ENCODE measurements at regions not wholly inside any gene's neighbourhood (a gene's known extent, or its start where the extent isn't known, plus 50 kb on each side); places are given as distances from the start of the nearest gene placed in this dataset.
"Not testable (repeated sequence)": the region's sequence is repeated elsewhere in the genome, so short reads cannot be mapped to it uniquely, and the experiment has no call there.

DNA sequence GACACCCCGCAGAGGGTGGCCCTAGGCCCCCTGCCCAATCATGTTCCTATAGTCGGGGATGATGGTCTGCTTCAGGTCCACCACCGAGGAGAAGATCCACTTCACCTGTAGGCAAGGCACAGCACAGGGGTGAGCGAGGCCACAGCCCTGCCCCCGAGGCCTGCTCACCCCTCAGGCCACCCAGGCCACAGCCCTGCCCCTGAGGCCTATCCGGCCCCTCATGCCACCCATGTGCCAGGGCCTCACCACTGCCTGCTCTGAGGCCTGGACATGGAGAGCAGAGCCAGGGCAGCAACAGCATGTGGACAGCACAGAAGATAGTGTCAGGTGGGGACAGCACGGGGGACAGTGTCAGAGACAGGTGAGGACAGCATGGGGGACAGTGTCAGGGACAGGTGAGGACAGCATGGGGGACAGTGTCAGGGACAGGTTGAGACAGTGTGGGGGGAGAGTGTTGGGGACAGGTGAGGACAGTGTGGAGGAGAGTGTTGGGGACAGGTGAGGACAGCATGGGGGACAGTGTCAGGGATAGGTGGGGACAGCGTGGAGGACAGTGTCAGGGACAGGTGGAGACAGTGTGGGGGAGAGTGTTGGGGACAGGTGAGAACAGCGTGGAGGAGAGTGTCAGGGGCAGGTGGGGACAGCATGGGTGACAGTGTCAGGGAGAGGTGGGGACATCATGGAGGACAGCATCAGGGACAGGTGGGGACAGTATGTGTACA, 239.7 kb downstream of the TMEM121 start:
- H3K4me1 ChIP-seq: no peaks in the 10 kb centered on the region

DNA sequence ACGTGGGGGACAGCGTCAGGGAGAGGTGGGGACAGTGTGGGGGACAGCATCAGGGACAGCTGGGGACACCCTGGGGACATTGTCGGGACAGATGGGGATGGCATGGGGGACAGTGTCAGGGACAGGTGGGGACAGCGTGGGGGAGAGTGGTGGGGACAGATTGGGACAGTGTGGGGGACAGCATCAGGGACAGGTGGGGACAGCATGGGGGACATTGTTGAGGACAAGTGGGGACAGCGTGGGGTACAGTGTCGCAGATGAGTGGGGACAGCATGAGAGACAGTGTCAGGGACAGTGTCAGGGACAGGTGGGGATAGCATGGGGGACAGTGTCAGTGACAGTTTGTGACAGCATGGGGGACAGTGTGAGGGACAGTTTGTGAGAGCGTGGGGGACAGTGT, 240.9 kb downstream of the TMEM121 start:
- Histone ChIP-seq H3K9me3 (no peaks in the 10 kb centered on the region), H3K36me3 (ENCODE audit: insufficient read depth in 1 of 2, low read depth in 1 of 2) (no peaks in the 10 kb centered on the region), H3K27me3 (ENCODE audit: insufficient read depth in 3 of 3, low read length in 2 of 3) (no peaks in the 10 kb centered on the region), H3K4me3 (no peak overlapping the region), H3K4me1 (no peaks in the 10 kb centered on the region), H3K27ac (no peak overlapping the region)
- WGBS, 3 donors: 70 to 80% (median 78%) methylated on average over 7 of the region's 7 CpGs
- intact Hi-C loops (cut with DNase I): no loop called here
- DNase-seq (no peak), ATAC-seq (no peak)
- TF ChIP-seq, protein P1, sequence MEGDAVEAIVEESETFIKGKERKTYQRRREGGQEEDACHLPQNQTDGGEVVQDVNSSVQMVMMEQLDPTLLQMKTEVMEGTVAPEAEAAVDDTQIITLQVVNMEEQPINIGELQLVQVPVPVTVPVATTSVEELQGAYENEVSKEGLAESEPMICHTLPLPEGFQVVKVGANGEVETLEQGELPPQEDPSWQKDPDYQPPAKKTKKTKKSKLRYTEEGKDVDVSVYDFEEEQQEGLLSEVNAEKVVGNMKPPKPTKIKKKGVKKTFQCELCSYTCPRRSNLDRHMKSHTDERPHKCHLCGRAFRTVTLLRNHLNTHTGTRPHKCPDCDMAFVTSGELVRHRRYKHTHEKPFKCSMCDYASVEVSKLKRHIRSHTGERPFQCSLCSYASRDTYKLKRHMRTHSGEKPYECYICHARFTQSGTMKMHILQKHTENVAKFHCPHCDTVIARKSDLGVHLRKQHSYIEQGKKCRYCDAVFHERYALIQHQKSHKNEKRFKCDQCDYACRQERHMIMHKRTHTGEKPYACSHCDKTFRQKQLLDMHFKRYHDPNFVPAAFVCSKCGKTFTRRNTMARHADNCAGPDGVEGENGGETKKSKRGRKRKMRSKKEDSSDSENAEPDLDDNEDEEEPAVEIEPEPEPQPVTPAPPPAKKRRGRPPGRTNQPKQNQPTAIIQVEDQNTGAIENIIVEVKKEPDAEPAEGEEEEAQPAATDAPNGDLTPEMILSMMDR (IDR thresholded peaks at IDR 0.05): no peak

More for the DNA sequence above, 239.7 kb downstream of the TMEM121 start:
- no peaks in the 10 kb centered on the region for H3K9me3 ChIP-seq
- no peak for DNase-seq
- no peak overlapping the region for H3K27ac ChIP-seq
- ATAC-seq: no peak
- H3K36me3 ChIP-seq (ENCODE audit: insufficient read depth in 1 of 2, low read depth in 1 of 2): no peaks in the 10 kb centered on the region
- H3K4me3 ChIP-seq: no peak overlapping the region
- TF ChIP-seq, protein P1 (IDR thresholded peaks at IDR 0.05): no peak
- 73 to 84% (median 80%) methylated on average over 9 of the region's 9 CpGs for WGBS, 3 donors
- no peaks in the 10 kb centered on the region for H3K27me3 ChIP-seq (ENCODE audit: insufficient read depth in 3 of 3, low read length in 2 of 3)
- intact Hi-C loops (cut with DNase I): no loop called here

DNA sequence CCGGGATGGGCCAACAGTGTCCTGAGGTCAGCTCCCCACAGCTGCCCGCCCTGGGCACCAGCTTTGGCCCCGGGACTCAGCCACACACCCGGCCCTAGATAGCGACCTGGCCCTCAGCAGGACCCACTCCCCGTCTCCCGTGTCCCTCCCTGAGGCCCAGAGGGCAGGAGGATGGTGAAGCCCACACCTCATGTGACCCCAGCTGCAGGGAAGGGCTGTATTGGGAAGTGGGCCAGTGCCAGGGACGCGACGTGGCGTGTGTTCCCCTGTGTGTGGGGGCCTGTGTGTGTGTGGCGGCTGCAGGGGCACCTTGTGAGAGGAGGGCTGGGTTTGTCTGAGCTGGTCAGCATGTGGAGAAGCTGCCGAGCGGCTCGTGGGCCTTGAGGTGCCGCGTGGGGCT, 241.7 kb downstream of the TMEM121 start:
- 68 to 85% (median 78%) methylated on average over 7 to 14 of the region's 17 CpGs for WGBS, 3 donors
- H3K4me3 ChIP-seq; intact Hi-C loops (cut with DNase I); H3K27ac ChIP-seq; H3K36me3 ChIP-seq (ENCODE audit: insufficient read depth in 1 of 2, low read depth in 1 of 2); DNase-seq; H3K27me3 ChIP-seq (ENCODE audit: insufficient read depth in 3 of 3, low read length in 2 of 3); H3K4me1 ChIP-seq; H3K9me3 ChIP-seq; ATAC-seq: not testable (repeated sequence)

DNA sequence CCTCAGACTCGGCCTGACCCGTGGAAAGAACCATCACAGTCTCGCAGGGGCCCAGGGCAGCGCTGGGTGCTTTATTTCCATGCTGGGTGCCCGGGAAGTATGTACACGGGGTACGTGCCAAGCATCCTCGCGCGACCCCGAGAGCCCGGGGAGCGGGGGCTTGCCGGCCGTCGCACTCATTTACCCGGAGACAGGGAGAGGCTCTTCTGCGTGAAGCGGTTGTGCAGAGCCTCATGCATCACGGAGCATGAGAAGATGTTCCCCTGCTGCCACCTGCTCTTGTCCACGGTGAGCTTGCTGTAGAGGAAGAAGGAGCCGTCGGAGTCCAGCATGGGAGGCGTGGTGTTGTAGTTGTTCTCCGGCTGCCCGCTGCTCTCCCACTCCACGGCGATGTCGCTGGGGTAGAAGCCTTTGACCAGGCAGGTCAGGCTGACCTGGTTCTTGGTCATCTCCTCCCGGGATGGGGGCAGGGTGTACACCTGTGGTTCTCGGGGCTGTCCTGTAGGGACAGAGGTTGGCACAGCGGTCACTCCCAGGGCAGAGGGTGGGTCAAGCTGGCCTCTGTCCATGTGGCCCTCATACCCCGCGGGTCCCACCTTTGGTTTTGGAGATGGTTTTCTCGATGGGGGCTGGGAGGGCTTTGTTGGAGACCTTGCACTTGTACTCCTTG, 242.8 kb downstream of the TMEM121 start:
- H3K36me3 ChIP-seq (ENCODE audit: insufficient read depth in 1 of 2, low read depth in 1 of 2); ATAC-seq; H3K27ac ChIP-seq; H3K4me1 ChIP-seq; DNase-seq; intact Hi-C loops (cut with DNase I); H3K4me3 ChIP-seq; H3K27me3 ChIP-seq (ENCODE audit: insufficient read depth in 3 of 3, low read length in 2 of 3); H3K9me3 ChIP-seq: not testable (repeated sequence)
- 89 to 93% (median 91%) methylated on average over 28 to 33 of the region's 35 CpGs for WGBS, 3 donors

DNA sequence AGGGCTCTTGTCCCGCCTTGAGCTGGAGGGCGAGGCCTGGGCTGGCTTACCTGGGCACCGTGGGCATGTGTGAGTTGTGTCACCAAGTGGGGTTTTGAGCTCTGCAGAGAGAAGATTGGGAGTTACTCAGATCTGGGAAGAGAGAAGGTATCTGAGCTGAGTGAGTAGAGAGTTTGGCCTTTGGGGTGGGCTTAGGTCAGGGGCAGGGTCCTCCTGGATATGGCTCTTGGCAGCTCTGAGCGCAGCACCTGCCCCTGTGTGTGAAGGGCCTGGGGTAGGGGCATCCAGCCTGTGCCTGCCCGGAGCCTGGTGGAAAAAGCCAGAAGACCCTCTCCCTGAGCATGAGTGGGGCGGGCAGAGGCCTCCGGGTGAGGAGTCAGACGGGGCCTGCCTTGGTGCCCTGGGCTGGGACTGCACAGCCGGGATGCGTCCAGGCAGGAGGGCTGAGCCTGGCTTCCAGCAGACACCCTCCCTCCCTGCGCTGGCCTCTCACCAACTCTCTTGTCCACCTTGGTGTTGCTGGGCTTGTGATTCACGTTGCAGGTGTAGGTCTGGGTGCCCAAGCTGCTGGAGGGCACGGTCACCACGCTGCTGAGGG, 244.3 kb downstream of the TMEM121 start:
- H3K4me3 ChIP-seq; H3K36me3 ChIP-seq (ENCODE audit: insufficient read depth in 1 of 2, low read depth in 1 of 2); H3K27me3 ChIP-seq (ENCODE audit: insufficient read depth in 3 of 3, low read length in 2 of 3); H3K4me1 ChIP-seq; ATAC-seq; H3K27ac ChIP-seq; H3K9me3 ChIP-seq; DNase-seq: not testable (repeated sequence)
- WGBS, 3 donors: 76 to 83% (median 80%) methylated on average over 10 to 14 of the region's 14 CpGs
- intact Hi-C loops (cut with DNase I): loop anchor here in 1 of 2 donors (5.0 kb wide), 1 partner anchor 143 kb away; no protein-coding TSS in a partner anchor

DNA sequence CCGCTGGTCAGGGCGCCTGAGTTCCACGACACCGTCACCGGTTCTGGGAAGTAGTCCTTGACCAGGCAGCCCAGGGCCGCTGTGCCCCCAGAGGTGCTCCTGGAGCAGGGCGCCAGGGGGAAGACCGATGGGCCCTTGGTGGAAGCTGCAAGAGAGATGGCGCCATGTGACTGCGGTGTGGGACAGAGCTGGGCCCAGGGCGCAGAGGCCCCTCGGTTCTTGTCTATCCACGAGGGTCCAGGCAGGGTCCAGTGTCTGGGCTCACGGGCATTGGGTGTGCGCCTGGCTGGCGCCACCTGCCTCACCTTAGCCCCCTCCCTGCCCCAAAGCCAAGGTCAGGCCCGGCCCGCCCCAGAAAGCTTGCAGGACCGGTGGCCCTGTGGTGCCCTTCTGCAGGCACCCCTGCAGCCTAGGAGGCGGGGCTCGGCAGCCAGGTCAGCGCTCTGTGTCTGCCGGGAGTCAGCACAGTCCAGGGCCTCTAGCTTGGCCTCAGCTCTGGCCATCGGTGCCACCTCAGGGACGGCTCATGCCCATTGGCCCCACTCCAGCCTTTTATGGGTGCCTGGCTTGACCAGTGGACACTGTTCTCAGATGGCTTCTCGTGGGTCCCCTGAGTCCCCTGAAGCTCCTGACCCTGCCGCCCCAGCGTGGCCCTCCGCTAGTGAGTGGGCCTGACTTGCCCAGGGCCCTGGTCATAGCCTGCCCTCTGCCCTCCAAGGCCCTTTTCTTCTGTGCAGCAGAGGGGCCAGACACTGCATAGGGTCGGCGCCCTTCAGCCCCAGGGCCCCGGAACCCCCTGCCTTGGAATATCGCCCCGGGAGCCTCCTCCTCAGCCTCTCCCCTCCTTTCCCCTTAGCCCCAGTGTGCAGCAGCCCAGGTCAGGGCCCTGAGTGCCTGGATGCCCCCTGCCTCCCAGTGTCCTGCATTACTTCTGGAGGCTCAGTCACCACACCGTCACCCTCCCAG, 245.2 kb downstream of the TMEM121 start:
- not testable (repeated sequence) for DNase-seq; H3K4me3 ChIP-seq; H3K27me3 ChIP-seq (ENCODE audit: insufficient read depth in 3 of 3, low read length in 2 of 3); H3K9me3 ChIP-seq; H3K27ac ChIP-seq; H3K36me3 ChIP-seq (ENCODE audit: insufficient read depth in 1 of 2, low read depth in 1 of 2); H3K4me1 ChIP-seq; ATAC-seq
- WGBS, 3 donors: 78 to 84% (median 81%) methylated on average over 19 to 28 of the region's 35 CpGs
- intact Hi-C loops (cut with DNase I): loop anchor here in 1 of 2 donors (5.0 kb wide), 1 partner anchor 144 kb away; no protein-coding TSS in a partner anchor

DNA sequence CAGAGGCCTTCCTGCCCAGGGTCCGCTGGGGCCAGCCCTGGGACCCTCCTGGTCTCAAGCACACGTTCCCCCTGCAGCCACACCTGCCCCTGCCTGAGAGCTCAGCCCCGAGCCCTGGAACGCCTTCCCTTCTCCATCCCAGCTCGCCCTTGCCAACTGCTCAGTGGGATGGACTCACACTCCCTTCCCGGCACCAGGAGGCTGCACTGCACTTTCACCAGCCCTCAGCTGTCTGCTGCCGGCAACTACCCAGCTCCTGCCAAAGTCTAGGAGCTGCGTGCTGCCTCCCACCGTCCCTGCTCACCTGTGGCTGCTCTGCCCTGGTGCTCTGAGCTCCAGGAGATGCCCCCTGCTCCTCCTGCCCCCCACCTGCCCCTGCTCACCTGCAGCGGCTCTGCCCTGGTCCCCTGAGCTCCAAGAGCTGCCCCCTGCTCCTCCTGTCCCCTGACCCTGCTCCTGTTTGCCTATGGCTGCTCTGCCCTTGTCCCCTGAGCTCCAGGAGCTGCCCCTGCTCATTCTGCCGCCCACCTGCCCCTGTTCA, 246.4 kb downstream of the TMEM121 start:
- not testable (repeated sequence) for H3K4me1 ChIP-seq; H3K4me3 ChIP-seq; H3K36me3 ChIP-seq (ENCODE audit: insufficient read depth in 1 of 2, low read depth in 1 of 2); H3K27ac ChIP-seq; DNase-seq; H3K27me3 ChIP-seq (ENCODE audit: insufficient read depth in 3 of 3, low read length in 2 of 3); H3K9me3 ChIP-seq; ATAC-seq
- intact Hi-C loops (cut with DNase I): loop anchor here in 1 of 2 donors (5.0 kb wide), 1 partner anchor 145 kb away; no protein-coding TSS in a partner anchor
- 54 to 68% (median 63%) methylated on average over 6 to 11 of the region's 11 CpGs for WGBS, 3 donors
